ENCODE measurements at regions not wholly inside any gene's neighbourhood (a gene's known extent, or its start where the extent isn't known, plus 50 kb on each side); places are given as distances from the start of the nearest gene placed in this dataset.

DNA sequence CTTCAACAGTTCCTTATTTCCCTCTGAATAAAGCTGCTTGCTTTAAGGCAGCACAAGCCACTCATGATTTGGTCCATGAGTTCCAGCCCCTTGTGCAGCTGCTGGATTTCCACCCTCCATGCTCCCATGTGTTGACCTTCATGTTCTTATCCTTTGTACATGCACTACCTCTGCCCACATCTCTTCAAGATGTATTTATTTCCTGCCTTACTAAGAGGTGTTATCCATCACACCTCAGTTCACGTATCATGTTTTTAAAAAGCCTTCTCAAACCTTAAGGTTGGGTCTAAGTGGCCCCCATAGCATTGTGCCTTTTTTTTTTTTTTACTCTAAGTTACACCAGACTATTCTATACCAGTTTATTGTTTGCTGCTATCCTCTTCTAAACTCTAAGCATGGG, 107.7 kb downstream of the SIPA1L2 start:
- Histone ChIP-seq H2BK120ac (ENCODE audit: low read depth, low read length) (no peak overlapping the region), H3K36me3 (ENCODE audit: control insufficient read depth in 1 of 2, insufficient read depth in 2 of 2, low read depth in 1 of 2, low read length in 2 of 2) (peaks cover 0 to 8% of the 10 kb centered on the region in 2 experiments), H2AK5ac (ENCODE audit: low read length, severe bottlenecking) (no peak overlapping the region), H2BK12ac (ENCODE audit: low read length in 2 of 2) (no peak overlapping the region), H4K91ac (ENCODE audit: low read length) (no peak overlapping the region), H3K4me1 (ENCODE audit: control insufficient read depth, insufficient read depth, low read depth, low read length) (peaks cover 6% of the 10 kb centered on the region), H3K4me2 (ENCODE audit: low read length, poor library complexity, severe bottlenecking) (no peak overlapping the region), H3K27me3 (ENCODE audit: control insufficient read depth in 1 of 2, insufficient read depth in 1 of 2, low read length in 2 of 2) (no peaks in the 10 kb centered on the region), H3K23ac (ENCODE audit: low read length in 2 of 2) (no peak overlapping the region), H2BK5ac (ENCODE audit: low read depth, low read length, poor library complexity, severe bottlenecking) (no peak overlapping the region), H4K8ac (ENCODE audit: low read length) (no peak overlapping the region), H3K27ac (ENCODE audit: low read length, poor library complexity, severe bottlenecking) (no peak overlapping the region), H3K79me1 (replicated peaks; ENCODE audit: low read length, poor library complexity, severe bottlenecking) (peaks cover 30% of the 10 kb centered on the region), H3K9ac (ENCODE audit: low read length) (no peak overlapping the region), H2BK15ac (ENCODE audit: low read depth, poor library complexity, severe bottlenecking) (no peak overlapping the region), H2AFZ (ENCODE audit: low read depth, low read length) (no peak overlapping the region), H3K14ac (ENCODE audit: low read length in 2 of 2) (no peak overlapping the region), H3K4ac (ENCODE audit: low read depth in 1 of 2, low read length in 2 of 2) (no peak overlapping the region), H3K4me3 (ENCODE audit: insufficient read depth in 1 of 2, low read depth in 1 of 2, low read length in 2 of 2) (no peak overlapping the region), H3K18ac (ENCODE audit: low read depth in 1 of 2, low read length in 2 of 2) (no peak overlapping the region), H3K9me3 (ENCODE audit: control insufficient read depth, low read length) (no peaks in the 10 kb centered on the region)
- 95% methylated on average over 1 of the region's 1 CpG for WGBS
- no peak for DNase-seq

DNA sequence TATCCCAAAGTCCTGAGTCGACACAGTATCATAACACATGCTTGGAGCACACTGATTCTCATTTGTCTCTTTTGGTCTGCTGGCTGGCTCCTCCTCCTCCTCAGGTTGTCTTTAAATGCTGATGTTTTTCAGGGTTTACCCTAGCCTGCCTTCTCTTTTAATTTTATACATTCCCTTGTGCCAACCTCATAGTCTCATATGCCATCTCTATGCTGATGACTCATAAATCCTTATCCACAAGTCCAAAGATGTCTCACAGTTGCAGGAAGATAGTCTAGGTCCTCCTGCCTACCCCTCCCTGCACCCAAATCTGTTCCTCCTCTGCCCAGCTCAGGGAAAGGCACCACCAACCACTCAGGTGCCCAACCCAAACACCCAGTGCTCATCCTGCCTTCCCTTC, 108.3 kb downstream of the SIPA1L2 start:
- H2BK5ac ChIP-seq (ENCODE audit: low read depth, low read length, poor library complexity, severe bottlenecking), result no peak overlapping the region
- H3K27me3 ChIP-seq (ENCODE audit: control insufficient read depth in 1 of 2, insufficient read depth in 1 of 2, low read length in 2 of 2), result no peaks in the 10 kb centered on the region
- 94% methylated on average over 1 of the region's 1 CpG for WGBS
- peaks cover 6% of the 10 kb centered on the region for H3K4me1 ChIP-seq (ENCODE audit: control insufficient read depth, insufficient read depth, low read depth, low read length)
- no peak overlapping the region for H4K91ac ChIP-seq (ENCODE audit: low read length)
- H3K4ac ChIP-seq (ENCODE audit: low read depth in 1 of 2, low read length in 2 of 2), result no peak overlapping the region
- H2BK15ac ChIP-seq (ENCODE audit: low read depth, poor library complexity, severe bottlenecking), result no peak overlapping the region
- no peaks in the 10 kb centered on the region for H3K9me3 ChIP-seq (ENCODE audit: control insufficient read depth, low read length)
- H3K14ac ChIP-seq (ENCODE audit: low read length in 2 of 2), result no peak overlapping the region
- no peak overlapping the region for H3K23ac ChIP-seq (ENCODE audit: low read length in 2 of 2)
- H3K4me3 ChIP-seq (ENCODE audit: insufficient read depth in 1 of 2, low read depth in 1 of 2, low read length in 2 of 2), result no peak overlapping the region
- H3K79me1 ChIP-seq (replicated peaks; ENCODE audit: low read length, poor library complexity, severe bottlenecking), result peaks cover 28% of the 10 kb centered on the region
- H4K8ac ChIP-seq (ENCODE audit: low read length), result no peak overlapping the region
- no peak overlapping the region for H2AK5ac ChIP-seq (ENCODE audit: low read length, severe bottlenecking)
- H3K36me3 ChIP-seq (ENCODE audit: control insufficient read depth in 1 of 2, insufficient read depth in 2 of 2, low read depth in 1 of 2, low read length in 2 of 2), result peaks cover 0 to 7% of the 10 kb centered on the region in 2 experiments
- H3K27ac ChIP-seq (ENCODE audit: low read length, poor library complexity, severe bottlenecking), result no peak overlapping the region
- no peak overlapping the region for H3K9ac ChIP-seq (ENCODE audit: low read length)
- H3K4me2 ChIP-seq (ENCODE audit: low read length, poor library complexity, severe bottlenecking), result no peak overlapping the region
- H2BK120ac ChIP-seq (ENCODE audit: low read depth, low read length), result no peak overlapping the region
- H2BK12ac ChIP-seq (ENCODE audit: low read length in 2 of 2), result peak overlapping the region in 1 of 2 experiments; percentile 34
- H3K18ac ChIP-seq (ENCODE audit: low read depth in 1 of 2, low read length in 2 of 2), result no peak overlapping the region
- no peak for DNase-seq
- no peak overlapping the region for H2AFZ ChIP-seq (ENCODE audit: low read depth, low read length)

DNA sequence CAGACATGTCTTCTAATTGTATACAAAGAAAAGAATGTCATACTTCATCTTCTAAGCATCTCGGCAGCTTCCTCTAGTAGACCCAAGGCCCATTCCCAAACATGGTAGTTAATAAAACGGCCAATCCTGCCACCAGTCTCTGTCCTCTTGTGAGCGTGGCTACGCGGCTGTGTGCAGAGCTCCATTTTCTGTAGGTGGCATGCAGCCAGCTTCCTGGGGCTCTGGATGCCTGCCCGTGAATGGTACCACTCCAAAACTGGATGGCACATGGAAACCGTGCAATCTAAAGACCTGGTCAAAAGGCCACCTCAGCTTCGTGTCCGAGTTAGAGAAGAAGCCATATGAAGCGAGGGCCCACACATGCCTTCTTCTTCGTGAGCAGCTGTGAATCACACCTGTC, 110.7 kb downstream of the SIPA1L2 start:
- Histone ChIP-seq H3K14ac (ENCODE audit: low read length in 2 of 2) (no peak overlapping the region), H2AK5ac (ENCODE audit: low read length, severe bottlenecking) (no peak overlapping the region), H3K9ac (ENCODE audit: low read length) (no peak overlapping the region), H3K23ac (ENCODE audit: low read length in 2 of 2) (no peak overlapping the region), H4K8ac (ENCODE audit: low read length) (no peak overlapping the region), H3K27me3 (ENCODE audit: control insufficient read depth in 1 of 2, insufficient read depth in 1 of 2, low read length in 2 of 2) (no peaks in the 10 kb centered on the region), H3K4me2 (ENCODE audit: low read length, poor library complexity, severe bottlenecking) (no peak overlapping the region), H3K79me1 (replicated peaks; ENCODE audit: low read length, poor library complexity, severe bottlenecking) (peaks cover 23% of the 10 kb centered on the region), H3K36me3 (ENCODE audit: control insufficient read depth in 1 of 2, insufficient read depth in 2 of 2, low read depth in 1 of 2, low read length in 2 of 2) (peaks cover 0 to 10% of the 10 kb centered on the region in 2 experiments), H3K18ac (ENCODE audit: low read depth in 1 of 2, low read length in 2 of 2) (no peak overlapping the region), H2AFZ (ENCODE audit: low read depth, low read length) (no peak overlapping the region), H2BK12ac (ENCODE audit: low read length in 2 of 2) (no peak overlapping the region), H2BK5ac (ENCODE audit: low read depth, low read length, poor library complexity, severe bottlenecking) (no peak overlapping the region), H4K91ac (ENCODE audit: low read length) (no peak overlapping the region), H3K4me1 (ENCODE audit: control insufficient read depth, insufficient read depth, low read depth, low read length) (peaks cover 3% of the 10 kb centered on the region), H3K4me3 (ENCODE audit: insufficient read depth in 1 of 2, low read depth in 1 of 2, low read length in 2 of 2) (no peak overlapping the region), H2BK15ac (ENCODE audit: low read depth, poor library complexity, severe bottlenecking) (no peak overlapping the region), H3K9me3 (ENCODE audit: control insufficient read depth, low read length) (no peaks in the 10 kb centered on the region), H3K27ac (ENCODE audit: low read length, poor library complexity, severe bottlenecking) (no peak overlapping the region), H3K4ac (ENCODE audit: low read depth in 1 of 2, low read length in 2 of 2) (no peak overlapping the region), H2BK120ac (ENCODE audit: low read depth, low read length) (no peak overlapping the region)
- 93% methylated on average over 11 of the region's 11 CpGs for WGBS
- no peak for DNase-seq

DNA sequence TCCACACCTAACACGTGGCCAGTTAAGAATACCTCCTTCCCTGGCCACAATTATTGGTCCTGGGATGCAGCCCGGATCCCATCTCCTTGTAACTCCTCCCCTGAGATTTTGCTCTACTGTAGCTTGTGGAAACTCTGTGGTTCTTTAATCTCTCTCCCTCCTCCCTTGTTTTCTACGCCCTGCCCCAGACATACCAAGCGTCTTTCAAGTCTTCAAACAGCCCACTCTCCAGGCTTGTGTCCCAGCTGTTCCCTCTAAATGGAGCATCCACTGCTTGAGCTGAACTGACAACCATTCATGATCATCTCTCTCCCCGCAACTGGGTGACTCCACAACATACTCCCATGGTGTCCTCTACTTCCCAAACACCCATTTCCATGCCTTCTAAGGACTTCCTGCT, 111.6 kb downstream of the SIPA1L2 start:
- H4K91ac ChIP-seq (ENCODE audit: low read length), result no peak overlapping the region
- H3K18ac ChIP-seq (ENCODE audit: low read depth in 1 of 2, low read length in 2 of 2), result no peak overlapping the region
- peaks cover 0 to 3% of the 10 kb centered on the region in 2 experiments for H3K27me3 ChIP-seq (ENCODE audit: control insufficient read depth in 1 of 2, insufficient read depth in 1 of 2, low read length in 2 of 2)
- no peak overlapping the region for H3K9ac ChIP-seq (ENCODE audit: low read length)
- 90% methylated on average over 5 of the region's 5 CpGs for WGBS
- H3K4me3 ChIP-seq (ENCODE audit: insufficient read depth in 1 of 2, low read depth in 1 of 2, low read length in 2 of 2), result no peak overlapping the region
- no peak overlapping the region for H2BK120ac ChIP-seq (ENCODE audit: low read depth, low read length)
- peaks cover 2% of the 10 kb centered on the region for H3K4me1 ChIP-seq (ENCODE audit: control insufficient read depth, insufficient read depth, low read depth, low read length)
- no peak overlapping the region for H3K4ac ChIP-seq (ENCODE audit: low read depth in 1 of 2, low read length in 2 of 2)
- H3K27ac ChIP-seq (ENCODE audit: low read length, poor library complexity, severe bottlenecking), result no peak overlapping the region
- no peaks in the 10 kb centered on the region for H3K9me3 ChIP-seq (ENCODE audit: control insufficient read depth, low read length)
- no peak overlapping the region for H3K4me2 ChIP-seq (ENCODE audit: low read length, poor library complexity, severe bottlenecking)
- no peak overlapping the region for H4K8ac ChIP-seq (ENCODE audit: low read length)
- H2BK15ac ChIP-seq (ENCODE audit: low read depth, poor library complexity, severe bottlenecking), result no peak overlapping the region
- no peak overlapping the region for H3K14ac ChIP-seq (ENCODE audit: low read length in 2 of 2)
- peaks cover under 1 to 17% of the 10 kb centered on the region in 2 experiments for H3K36me3 ChIP-seq (ENCODE audit: control insufficient read depth in 1 of 2, insufficient read depth in 2 of 2, low read depth in 1 of 2, low read length in 2 of 2)
- H3K23ac ChIP-seq (ENCODE audit: low read length in 2 of 2), result no peak overlapping the region
- no peak overlapping the region for H2BK12ac ChIP-seq (ENCODE audit: low read length in 2 of 2)
- peaks cover 21% of the 10 kb centered on the region for H3K79me1 ChIP-seq (replicated peaks; ENCODE audit: low read length, poor library complexity, severe bottlenecking)
- H2AFZ ChIP-seq (ENCODE audit: low read depth, low read length), result no peak overlapping the region
- no peak for DNase-seq
- no peak overlapping the region for H2AK5ac ChIP-seq (ENCODE audit: low read length, severe bottlenecking)
- H2BK5ac ChIP-seq (ENCODE audit: low read depth, low read length, poor library complexity, severe bottlenecking), result no peak overlapping the region

Data from mesenchymal stem cell (in vitro differentiated cells and primary cell).